NCI-H1930 (cell line): ENCODE measurements at regions not wholly inside any gene's neighbourhood (a gene's known extent, or its start where the extent isn't known, plus 50 kb on each side); places are given as distances from the start of the nearest gene placed in this dataset.
A peak's percentile ranks its signal among the peaks of the same experiment; 100 is the strongest.
"Not testable (repeated sequence)": the region's sequence is repeated elsewhere in the genome, so short reads cannot be mapped to it uniquely, and the experiment has no call there.

Experiments
- DNase-seq, 2 experiments: peaks; one replicate each; lab custom pipeline; 2025; lab: John Stamatoyannopoulos, UW

- no peak for DNase-seq
These were observed 709.8 kb upstream of the DIAPH2 start for GRCh38 chrX:95974890-95975289.

- no peak for DNase-seq
These were observed 689.1 kb upstream of the DIAPH2 start for GRCh38 chrX:95995583-95995982.

GRCh38 chrX:95996294-95996693 lies 688.3 kb upstream of the DIAPH2 start:
- no peak for DNase-seq

DNA sequence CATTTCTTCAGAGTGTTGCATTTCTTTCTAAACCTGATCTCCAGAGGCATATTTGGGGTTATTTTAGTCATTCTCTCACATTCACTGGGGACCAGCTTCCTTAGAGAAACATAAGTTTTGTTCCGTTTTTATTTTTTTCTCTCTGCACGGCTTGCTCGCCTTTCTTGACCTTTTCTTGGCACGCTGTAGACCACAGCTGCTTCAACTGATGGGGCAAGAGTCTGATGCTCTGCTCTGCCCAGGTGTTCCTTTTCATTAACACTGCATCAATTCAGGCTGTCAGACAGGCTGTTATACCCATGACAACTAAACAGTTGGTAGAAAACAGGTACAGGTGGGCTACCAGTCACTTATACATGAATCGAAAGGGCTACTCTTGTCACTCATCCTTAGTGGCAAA lies 682.2 kb upstream of the DIAPH2 start:
- no peak for DNase-seq

- DNase-seq = no peak
These were observed 680.3 kb upstream of the DIAPH2 start for GRCh38 chrX:96004386-96004785.

- no peak for DNase-seq
These were observed 678.4 kb upstream of the DIAPH2 start for GRCh38 chrX:96006281-96006680.

DNA sequence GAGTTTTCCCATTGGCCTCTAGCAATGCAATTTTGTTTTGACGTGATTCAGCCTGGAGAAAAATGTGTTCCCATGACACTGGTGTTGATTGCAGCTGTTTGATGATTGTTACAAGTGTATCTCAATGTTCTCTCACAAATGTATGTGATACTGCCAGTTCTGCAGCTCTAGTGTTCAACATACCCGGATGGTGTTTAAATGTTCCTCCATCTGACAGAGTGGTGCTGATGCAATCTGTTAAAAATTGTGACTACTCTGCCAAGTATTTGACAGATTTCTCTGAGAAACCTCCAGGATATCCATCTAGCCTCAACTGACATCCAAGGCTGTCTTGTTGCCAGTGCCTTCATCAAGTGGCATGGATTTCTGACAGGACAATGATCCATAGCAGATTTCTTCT lies 657.2 kb upstream of the DIAPH2 start:
- no peak for DNase-seq

DNA sequence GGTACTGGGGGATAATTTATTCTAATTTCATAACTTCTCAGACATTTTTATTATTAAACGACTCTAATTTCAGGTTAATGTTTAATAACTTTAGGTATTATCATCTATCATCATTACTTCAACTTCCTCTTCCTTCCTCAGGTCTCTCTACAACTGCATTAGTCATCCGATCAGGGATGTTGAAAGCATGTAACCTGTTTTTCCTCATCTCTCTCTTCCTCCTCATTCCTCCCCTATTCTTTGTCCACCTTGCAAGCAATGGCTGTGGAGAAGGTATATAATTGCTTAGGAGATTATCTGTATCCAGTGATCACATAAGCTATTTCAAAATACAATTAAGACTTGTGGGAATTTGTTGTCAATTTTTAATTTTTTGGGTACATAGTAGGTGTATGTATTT lies 632.6 kb upstream of the DIAPH2 start:
- no peak for DNase-seq

GRCh38 chrX:96081891-96082290 lies 602.8 kb upstream of the DIAPH2 start:
- DNase-seq = no peak

GRCh38 chrX:96094616-96095015 lies 590.0 kb upstream of the DIAPH2 start:
- DNase-seq = no peak

DNA sequence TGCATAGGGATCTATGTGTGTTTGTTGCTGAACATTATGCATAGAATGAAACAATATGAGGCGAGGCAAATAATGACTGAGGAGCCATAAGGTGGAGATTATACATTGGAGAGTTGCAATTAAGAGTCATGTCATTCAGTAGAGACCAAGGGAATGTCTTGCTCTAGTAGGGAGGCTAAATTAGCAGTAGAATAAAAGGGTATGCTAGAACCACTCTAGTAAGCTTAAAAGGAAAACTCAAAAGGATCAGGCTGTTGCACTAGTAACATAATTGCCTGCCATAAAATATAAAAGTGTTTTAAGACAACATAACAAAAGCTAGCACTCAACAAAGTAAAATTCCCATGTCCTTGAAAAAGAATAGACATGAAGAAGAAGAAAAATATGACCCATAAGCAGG lies 586.2 kb upstream of the DIAPH2 start:
- no peak for DNase-seq

- DNase-seq = no peak
These were observed 581.6 kb upstream of the DIAPH2 start for GRCh38 chrX:96102997-96103396.

GRCh38 chrX:96112689-96113088 lies 572.0 kb upstream of the DIAPH2 start:
- no peak for DNase-seq

DNA sequence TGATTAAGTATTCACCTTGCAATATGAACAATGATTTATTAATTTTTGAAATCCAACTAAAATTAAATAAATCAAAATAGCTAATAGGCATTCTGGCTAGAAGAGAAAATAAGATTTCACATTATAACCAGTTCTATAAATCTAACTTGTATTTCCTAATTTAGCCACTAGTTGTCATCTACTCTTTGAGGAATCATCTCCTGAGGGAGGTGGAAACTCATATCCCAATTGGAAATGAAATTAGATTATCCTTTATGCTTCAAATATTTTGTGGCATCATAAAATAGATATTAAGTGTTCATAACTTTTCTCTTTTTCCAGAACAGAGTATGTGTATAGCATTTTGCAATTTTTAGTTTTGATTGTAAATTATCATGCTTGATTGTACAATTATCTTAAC lies 558.5 kb upstream of the DIAPH2 start:
- no peak for DNase-seq

DNA sequence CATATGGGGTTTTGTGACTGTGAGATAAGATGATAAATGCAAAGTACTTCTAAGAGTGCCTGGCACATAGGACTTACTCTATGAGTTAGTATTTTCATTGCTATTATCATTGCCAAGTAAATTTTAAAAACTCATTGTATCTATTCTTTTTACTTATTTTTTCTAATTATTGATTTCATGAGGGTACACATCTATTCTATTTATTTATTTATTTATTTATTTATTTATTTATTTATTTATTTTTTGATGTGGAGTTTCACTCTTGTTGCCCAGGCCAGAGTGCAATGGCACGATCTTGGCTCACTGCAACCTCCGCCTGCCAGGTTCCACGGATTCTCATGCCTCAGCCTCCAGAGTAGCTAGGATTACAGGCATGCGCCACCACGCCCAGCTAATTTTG lies 556.6 kb upstream of the DIAPH2 start:
- not testable (repeated sequence) for DNase-seq

DNA sequence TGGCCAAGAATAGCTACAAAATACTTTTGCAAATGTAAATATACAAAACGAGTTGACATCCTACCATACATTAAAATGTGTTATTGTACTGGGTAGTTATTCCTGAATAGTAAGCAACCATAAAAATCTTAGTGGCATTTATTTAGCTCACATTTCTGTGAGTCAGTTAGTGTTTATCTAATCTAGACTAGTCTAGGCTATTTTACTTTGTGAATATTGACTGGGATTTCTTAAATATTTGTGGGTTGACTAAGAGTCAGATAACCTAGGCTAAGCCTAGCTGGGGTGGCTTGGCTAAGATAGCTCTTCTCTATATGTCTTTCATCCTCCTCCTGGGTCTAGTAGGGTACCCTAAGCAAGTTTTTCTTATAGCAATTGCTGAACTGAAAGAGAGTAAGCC lies 543.8 kb upstream of the DIAPH2 start:
- DNase-seq = no peak

- DNase-seq = no peak
These were observed 537.0 kb upstream of the DIAPH2 start for GRCh38 chrX:96147681-96148080.

DNA sequence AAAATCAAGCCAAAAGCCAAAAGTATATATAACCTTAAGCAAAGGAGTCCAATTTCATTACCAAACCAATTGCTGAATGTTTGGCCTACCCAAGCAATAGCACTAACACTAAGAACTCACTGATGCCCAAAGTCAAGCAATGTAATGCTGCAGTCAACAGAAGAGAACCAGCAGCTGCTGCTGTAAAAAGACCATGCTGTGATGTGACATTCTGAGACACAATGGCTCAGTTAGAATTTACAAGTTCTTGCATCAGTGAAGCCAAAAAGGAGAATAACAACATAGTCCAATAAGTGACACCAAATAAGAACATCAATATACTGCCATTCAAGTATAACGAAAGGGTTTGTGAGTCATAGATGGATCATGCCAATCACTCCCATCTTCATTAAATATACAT lies 514.0 kb upstream of the DIAPH2 start:
- peak; percentile 55 to 78 for DNase-seq

DNA sequence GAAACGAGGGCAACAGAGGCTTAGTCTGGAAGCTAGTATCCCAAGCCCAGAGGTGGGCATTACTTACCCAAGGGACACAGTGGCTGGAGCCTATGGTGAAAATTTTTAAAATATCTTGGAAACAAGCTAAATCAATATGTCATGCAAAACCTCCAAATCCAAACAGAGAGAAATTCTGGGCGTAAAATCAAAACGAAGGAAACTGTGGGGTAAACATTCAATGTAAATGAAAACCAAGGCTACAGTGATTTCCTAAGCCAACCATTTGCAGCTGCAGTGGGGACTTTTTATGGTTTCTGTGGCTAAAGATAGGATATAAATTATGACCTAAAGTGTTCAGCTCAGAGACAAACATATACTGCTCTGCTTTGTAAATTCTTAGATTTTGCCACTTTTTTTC lies 507.7 kb upstream of the DIAPH2 start:
- no peak for DNase-seq

- no peak for DNase-seq
These were observed 503.0 kb upstream of the DIAPH2 start for GRCh38 chrX:96181605-96182004.

GRCh38 chrX:96182366-96182765 lies 502.3 kb upstream of the DIAPH2 start:
- no peak for DNase-seq

DNA sequence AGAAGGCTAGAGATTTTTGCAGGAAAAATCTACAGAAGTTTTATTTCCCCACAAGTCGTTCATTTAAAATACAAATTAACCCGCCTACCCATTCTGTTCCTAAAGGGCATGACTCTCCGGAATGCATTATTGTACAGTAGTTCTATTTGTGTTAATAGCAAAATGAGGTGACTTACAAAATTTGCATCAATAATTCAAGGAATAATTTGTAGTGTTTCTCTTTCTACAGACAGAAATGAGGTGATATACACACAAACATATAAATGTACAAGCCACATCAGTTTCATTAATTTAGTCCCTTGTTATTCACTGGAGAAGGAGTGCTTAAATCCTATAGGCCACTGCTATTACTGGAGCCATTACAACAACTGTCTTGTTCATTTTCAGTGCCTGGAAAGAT lies 501.3 kb upstream of the DIAPH2 start:
- no peak for DNase-seq

GRCh38 chrX:96183843-96184242 lies 500.8 kb upstream of the DIAPH2 start:
- no peak for DNase-seq

DNA sequence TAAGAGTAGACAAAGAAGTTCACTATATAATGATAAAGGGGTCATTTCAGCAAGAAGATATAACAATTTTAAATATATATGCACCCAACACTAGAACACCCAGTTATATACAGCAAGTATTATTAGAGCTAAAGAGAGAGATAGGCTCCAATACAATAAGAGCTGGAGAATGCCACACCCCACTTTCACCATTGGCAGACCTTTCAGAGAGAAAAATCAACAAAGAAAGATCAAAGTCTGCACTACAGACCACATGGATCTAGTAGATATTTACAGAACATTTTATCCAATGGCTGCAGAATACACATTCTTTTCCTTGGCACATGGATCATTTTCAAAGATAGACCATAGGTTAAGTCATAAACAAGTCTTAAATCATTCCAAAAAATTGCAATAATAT lies 479.7 kb upstream of the DIAPH2 start:
- no peak for DNase-seq

GRCh38 chrX:96211953-96212352 lies 472.7 kb upstream of the DIAPH2 start:
- DNase-seq = peak in 1 of 2 experiments; percentile 1
